ENCODE measurements at regions not wholly inside any gene's neighbourhood (a gene's known extent, or its start where the extent isn't known, plus 50 kb on each side); places are given as distances from the start of the nearest gene placed in this dataset.
A peak's percentile ranks its signal among the peaks of the same experiment; 100 is the strongest.
"Not testable (repeated sequence)": the region's sequence is repeated elsewhere in the genome, so short reads cannot be mapped to it uniquely, and the experiment has no call there.

- DNase-seq (ENCODE audit: low read depth in 2 of 2), result no peak
Observed at GRCh38 chr5:122668552-122668951, 106.3 kb upstream of the SNX2 start.

DNA sequence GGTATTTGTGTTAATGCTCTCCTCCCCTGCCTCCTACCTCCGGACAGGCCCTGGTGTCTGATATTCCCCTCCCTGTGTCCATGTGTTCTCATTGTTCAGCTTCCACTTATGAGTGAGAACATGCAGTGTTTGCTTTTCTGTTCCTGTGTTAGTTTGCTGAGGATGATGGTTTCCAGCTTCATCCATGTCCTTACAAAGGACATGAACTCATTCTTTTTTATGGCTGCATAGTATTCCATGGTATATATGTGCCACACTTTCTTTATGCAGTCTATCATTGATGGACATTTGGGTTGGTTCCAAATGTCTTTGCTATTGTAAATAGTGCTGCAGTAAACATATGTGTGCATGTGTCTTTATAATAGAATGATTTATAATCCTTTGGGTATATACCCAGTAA lies 105.2 kb upstream of the SNX2 start:
- not testable (repeated sequence) for DNase-seq (ENCODE audit: low read depth in 2 of 2)

GRCh38 chr5:122673343-122673742 lies 101.5 kb upstream of the SNX2 start:
- no peak for DNase-seq (ENCODE audit: low read depth in 2 of 2)

GRCh38 chr5:122674385-122674784 lies 100.5 kb upstream of the SNX2 start:
- DNase-seq (ENCODE audit: low read depth in 2 of 2), result no peak

DNA sequence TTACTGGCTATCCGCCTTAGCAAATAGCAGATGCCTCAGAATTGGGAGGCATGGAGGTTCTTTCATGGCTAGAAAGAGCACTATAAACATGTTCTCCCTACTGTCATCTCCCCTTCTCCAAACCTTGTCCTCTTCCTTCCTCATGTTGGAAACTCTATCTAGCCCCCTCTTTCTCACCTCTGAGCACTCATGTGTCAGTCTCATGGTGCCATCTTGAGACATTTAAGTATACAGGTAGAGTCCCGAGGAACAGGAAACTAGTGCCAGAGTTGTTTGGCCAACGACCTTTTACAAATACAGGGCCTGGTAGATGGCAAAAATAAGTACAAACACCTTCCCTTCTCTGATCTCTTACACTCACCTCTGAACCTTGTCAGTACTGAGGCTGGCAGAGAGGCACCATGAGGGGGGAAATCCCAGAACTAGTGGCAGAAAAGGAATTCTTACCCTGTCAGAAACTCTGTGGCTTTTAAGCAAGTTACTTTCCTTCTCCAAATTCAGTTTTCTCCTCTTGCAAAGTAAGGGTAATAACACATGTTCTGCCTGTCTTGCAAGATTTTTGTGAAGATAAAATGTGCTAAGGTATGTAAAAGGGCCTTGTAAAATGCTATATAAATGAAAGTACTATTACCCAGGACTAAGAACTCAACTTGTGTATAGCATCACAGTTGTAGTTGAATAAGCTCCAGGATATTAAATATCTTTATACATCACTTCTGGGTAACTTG lies 94.1 kb upstream of the SNX2 start:
- DNase-seq (ENCODE audit: low read depth in 2 of 2), result no peak

GRCh38 chr5:122683631-122684030 lies 91.2 kb upstream of the SNX2 start:
- DNase-seq (ENCODE audit: low read depth in 2 of 2), result no peak

- no peak for DNase-seq (ENCODE audit: low read depth in 2 of 2)
Observed at GRCh38 chr5:122690266-122690665, 84.6 kb upstream of the SNX2 start.

DNA sequence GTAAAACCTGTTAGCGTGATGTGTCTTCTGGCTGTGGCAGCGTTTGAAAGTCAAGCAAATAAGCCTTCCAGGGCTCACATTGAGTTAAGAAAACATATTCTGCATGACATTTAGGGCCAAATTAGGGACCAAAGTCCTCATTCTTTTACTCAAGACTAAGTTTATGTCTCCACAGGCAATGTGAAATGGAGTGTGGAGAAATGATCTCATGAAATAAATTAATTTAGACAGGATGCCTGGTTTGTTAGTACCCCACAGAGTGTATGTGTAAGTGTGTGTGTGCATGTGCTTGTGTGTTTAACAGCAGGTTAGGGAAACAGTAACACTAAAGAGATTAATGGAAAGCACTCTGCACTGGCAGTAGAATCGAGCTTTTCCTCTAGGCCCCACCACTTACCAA lies 82.9 kb upstream of the SNX2 start:
- no peak for DNase-seq (ENCODE audit: low read depth in 2 of 2)

DNA sequence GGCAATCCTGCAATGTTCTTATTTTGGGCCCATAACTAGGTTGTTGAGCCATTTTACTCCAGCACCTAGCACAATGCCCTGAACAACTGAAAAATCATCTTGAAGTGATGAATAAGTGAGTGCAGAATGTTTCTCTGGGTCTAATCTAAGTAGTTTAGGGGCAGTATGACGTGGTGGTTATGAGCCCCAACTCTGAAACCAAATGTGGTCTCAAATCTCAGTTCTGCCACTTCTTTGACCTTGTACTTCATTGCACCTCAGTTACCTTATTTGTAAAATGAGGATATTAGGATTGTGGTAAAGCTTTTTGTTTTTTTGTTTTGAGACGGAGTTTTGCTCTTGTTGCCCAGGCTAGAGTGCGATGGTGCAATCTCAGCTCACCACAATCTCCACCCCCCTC lies 80.9 kb upstream of the SNX2 start:
- no peak for DNase-seq (ENCODE audit: low read depth in 2 of 2)

GRCh38 chr5:122694884-122695283 lies 80.0 kb upstream of the SNX2 start:
- DNase-seq (ENCODE audit: low read depth in 2 of 2), result no peak

DNA sequence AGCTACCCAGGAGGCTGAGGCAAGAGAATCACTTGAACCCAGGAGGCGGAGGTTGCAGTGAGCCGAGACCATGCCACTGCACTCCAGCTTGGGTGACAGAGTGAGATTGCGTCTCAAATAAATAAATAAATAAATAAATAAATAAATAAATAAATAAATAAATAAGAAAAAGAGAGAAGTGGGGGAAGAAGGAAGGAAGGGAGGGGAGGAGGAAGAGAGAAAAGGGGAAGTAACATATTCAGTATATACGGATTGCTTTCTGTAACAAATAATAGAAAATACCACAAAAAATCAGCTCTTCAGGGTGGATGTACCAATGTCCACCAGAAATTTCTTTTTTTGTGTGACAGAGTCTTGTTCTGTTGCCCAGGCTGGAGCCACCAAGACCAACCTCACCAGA lies 78.1 kb upstream of the SNX2 start:
- not testable (repeated sequence) for DNase-seq (ENCODE audit: low read depth in 2 of 2)

DNA sequence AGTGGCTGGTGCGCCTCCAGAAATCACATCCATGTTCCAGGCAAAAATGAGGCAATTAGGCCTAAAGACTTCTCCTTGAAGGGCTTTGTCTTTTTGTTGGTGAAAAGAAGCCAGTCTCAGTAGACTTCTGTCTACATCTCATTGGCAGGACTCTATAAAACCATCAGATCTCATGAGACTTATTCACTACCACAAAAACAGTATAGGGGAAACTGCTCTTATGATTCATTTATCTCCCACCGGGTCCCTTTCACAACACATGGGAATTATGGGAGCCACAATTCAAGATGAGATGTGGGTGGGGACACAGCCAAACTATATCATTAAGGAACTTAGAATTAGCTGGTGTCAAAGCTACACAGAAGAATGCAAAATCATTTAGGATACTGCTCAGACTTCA lies 77.7 kb upstream of the SNX2 start:
- DNase-seq (ENCODE audit: low read depth in 2 of 2), result no peak

DNA sequence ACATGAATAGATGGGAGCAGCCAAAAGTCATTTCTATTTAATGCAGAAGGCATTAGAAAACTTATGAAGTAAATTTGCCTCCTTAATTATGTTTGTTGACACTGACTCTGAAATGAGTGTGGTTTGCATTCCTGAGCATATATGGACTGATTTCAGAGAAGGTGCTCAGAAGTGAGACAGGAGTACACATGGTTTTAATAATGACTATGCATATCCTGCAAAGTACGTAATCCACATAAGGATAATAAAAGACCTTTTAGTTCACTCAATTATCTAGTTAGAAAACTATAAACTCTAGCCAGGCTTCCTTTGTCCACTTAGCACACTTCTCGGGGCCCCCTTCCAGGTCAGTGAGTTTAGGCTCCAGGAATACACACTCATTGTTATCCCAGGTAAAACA lies 75.7 kb upstream of the SNX2 start:
- DNase-seq (ENCODE audit: low read depth in 2 of 2), result no peak

GRCh38 chr5:122701640-122702523 lies 73.0 kb upstream of the SNX2 start:
- peak in 1 of 2 donors; percentile 1 for DNase-seq (ENCODE audit: low read depth in 2 of 2)

DNA sequence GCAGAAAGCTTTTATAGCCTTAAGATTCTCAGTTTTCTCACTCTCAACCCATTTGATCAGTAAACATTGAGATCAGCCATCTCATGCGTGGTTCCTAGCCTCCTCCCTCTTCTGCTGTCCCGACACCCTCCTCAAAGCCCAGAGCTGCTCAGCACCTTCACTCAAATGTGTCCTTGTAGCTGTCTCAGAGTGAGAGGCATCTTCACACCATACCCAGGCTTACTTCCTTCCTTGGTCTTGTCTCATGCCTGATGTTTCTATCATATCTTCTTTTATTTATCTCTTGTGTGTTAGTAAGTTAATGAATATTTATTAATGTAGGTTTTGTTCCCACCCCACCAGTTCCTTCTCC lies 72.4 kb upstream of the SNX2 start:
- no peak for DNase-seq (ENCODE audit: low read depth in 2 of 2)

- DNase-seq (ENCODE audit: low read depth in 2 of 2), result no peak
Observed at GRCh38 chr5:122703203-122703602, 71.7 kb upstream of the SNX2 start.

GRCh38 chr5:122704247-122705036 lies 70.4 kb upstream of the SNX2 start:
- DNase-seq (ENCODE audit: low read depth in 2 of 2), result no peak

DNA sequence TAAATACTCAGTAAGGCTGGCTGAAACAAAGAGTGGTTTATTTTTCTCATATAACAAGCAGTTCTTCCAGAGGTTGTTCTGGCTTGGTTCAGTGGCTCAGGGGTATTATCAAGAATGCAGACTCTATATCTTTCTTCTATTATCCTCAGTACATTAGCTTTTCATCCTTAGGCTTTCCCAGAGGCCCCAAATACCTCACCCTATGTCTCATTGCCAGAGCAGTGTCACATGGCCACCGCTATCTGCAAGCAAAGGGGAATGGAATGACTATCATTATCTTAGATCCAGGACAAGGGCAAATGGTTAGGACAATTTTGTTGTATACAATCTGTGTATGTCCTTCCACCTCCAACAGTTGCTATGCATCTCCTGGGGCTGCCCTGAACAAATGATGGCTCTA lies 69.0 kb upstream of the SNX2 start:
- no peak for DNase-seq (ENCODE audit: low read depth in 2 of 2)

DNA sequence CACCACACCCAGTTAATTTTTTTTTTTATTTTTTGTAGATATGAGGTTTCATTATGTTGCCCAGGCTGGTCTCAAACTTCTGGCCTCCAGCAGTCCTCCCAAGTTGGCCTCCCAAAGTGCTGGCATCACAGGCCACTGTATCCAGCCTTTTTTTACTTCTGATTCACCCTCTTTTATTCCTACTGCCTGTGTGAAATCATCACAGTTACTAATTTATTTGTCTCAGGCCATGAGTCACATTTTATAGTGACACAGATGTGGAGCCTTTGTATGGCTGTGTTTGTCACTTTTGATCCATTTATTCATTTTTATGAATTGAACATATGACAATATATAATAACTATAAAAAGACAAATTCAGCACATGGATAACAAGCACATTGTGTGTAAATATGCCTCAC lies 67.1 kb upstream of the SNX2 start:
- DNase-seq (ENCODE audit: low read depth in 2 of 2), result no peak

GRCh38 chr5:122713041-122713440 lies 61.8 kb upstream of the SNX2 start:
- no peak for DNase-seq (ENCODE audit: low read depth in 2 of 2)

DNA sequence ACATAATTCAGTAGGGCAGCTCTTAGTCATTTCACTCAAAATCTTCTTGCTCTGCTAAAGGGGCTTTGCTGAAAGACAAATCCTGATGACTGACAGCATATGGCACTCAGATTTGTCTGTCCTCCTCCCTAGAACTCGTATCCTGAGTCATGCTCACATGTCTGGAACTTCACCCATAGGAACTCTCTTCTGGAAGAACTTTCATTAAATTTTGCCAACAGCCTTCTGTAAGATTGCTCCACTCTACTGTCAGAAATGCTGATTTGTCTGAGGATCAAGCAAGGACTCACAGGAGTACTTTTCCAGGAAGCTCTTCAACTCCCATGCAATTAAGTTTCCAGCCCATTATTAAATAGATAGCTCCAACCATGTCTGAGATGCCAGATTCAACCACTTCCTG lies 59.8 kb upstream of the SNX2 start:
- no peak for DNase-seq (ENCODE audit: low read depth in 2 of 2)

DNA sequence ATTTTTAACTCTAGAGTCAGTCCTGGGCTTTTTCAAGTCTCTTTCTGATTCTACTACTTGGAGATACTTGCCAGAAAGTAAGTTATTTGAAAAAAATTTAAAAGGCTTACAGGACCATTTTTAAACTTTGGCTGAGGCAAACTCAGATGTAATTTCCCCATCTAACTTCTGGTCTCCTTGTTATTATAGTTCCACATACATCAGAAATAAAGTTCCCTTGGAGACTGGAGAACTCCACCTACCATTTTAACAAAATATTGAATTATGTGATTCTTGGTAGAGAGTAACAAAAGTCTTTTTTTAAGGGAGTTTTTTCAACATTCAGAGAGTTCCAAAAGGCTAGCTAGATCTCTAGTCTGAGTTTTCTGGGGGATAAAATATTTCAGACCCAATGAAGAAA lies 56.3 kb upstream of the SNX2 start:
- DNase-seq (ENCODE audit: low read depth in 2 of 2), result no peak

All from stimulated activated CD8-positive, alpha-beta memory T cell treated with anti-CD3 and anti-CD28 coated beads, Interleukin-15, amount 100 ng/mL, for 48 hours (primary cell).